Uterus (tissue), 3 donors: ENCODE measurements at regions not wholly inside any gene's neighbourhood (a gene's known extent, or its start where the extent isn't known, plus 50 kb on each side); places are given as distances from the start of the nearest gene placed in this dataset.

Source experiments
- DNase-seq, 2 donors: peaks; one replicate each; pipeline ENCODE4 v3.0.0-alpha.2; 2019 to 2020
- H3K27ac ChIP-seq, 2 donors: fragments of 200-600 bp; sonication (generic); 1 replicate in 1 of 2; 2 replicates in 1 of 2; pipeline ENCODE4 v1.5.1; 2016 to 2018
- H3K27me3 ChIP-seq, 2 donors: fragments of 200-600 bp; sonication (generic); one replicate each; pipeline ENCODE4 v1.5.1; 2018 to 2019; ENCODE audit warnings: control low read depth in 1 of 2
- H3K36me3 ChIP-seq, 2 donors: fragments of 200-600 bp; sonication (generic); one replicate each; pipeline ENCODE4 v1.5.1; 2019; ENCODE audit warnings: control low read depth in 1 of 2
- H3K4me1 ChIP-seq, 2 donors: fragments of 200-600 bp; sonication (generic); one replicate each; pipeline ENCODE4 v1.5.1; 2018 to 2019; ENCODE audit warnings: control low read depth in 1 of 2
- H3K4me3 ChIP-seq, 2 donors: fragments of 200-600 bp; sonication (generic); 1 replicate in 1 of 2; 2 replicates in 1 of 2; pipeline ENCODE4 v1.5.1; 2018 to 2019; ENCODE audit warnings: mild to moderate bottlenecking in 1 of 2
- H3K9me3 ChIP-seq, 2 donors: fragments of 200-600 bp; sonication (generic); one replicate each; pipeline ENCODE4 v1.5.1; 2019; ENCODE audit warnings: control low read depth in 1 of 2
- CTCF ChIP-seq, 4 experiments: fragments of 200-600 bp in 2 of 4; fragments of 450-650 bp in 2 of 4; sonication (generic) in 2 of 4; IDR thresholded peaks; one replicate each; pipeline ENCODE4 v1.5.1; 2016 to 2019; ENCODE audit warnings: antibody characterized with exemption in 4 of 4, mild to moderate bottlenecking in 2 of 4, moderate library complexity in 1 of 4
- POLR2A ChIP-seq, 2 donors: fragments of 450-650 bp; IDR thresholded peaks; one replicate each; pipeline ENCODE4 v1.6.1; 2016; ENCODE audit warnings: antibody characterized with exemption in 2 of 2, mild to moderate bottlenecking in 1 of 2, moderate library complexity in 1 of 2
- intact Hi-C: fragments of 100-400 bp; cut with DNase I; formaldehyde crosslinking; loops from one replicate; pipeline ENCODE4 v1.15.1; 2023; ENCODE audit warnings: low total_unique reads
- donor health status: DM: yes; HTN: yes; CAD: no.

GRCh38 chr5:57339521-57339920 lies 143.1 kb downstream of the ACTBL2 start:
- no peaks in the 10 kb centered on the region for H3K27me3 ChIP-seq
- H3K4me1 ChIP-seq: no peaks in the 10 kb centered on the region
- H3K36me3 ChIP-seq: no peaks in the 10 kb centered on the region
- H3K9me3 ChIP-seq: no peaks in the 10 kb centered on the region
- intact Hi-C loops: no loop called here
- H3K4me3 ChIP-seq: no peak overlapping the region
- TF ChIP-seq CTCF (IDR thresholded peaks at IDR 0.05): no peak
- no peak for DNase-seq
- no peak overlapping the region for H3K27ac ChIP-seq

- Histone ChIP-seq H3K27me3 (no peaks in the 10 kb centered on the region), H3K4me3 (no peak overlapping the region), H3K9me3 (no peaks in the 10 kb centered on the region), H3K4me1 (no peaks in the 10 kb centered on the region), H3K36me3 (no peaks in the 10 kb centered on the region), H3K27ac (no peak overlapping the region)
- no peak for TF ChIP-seq CTCF (IDR thresholded peaks at IDR 0.05)
- no peak for TF ChIP-seq POLR2A (IDR thresholded peaks at IDR 0.05)
- DNase-seq: no peak
- intact Hi-C loops: no loop called here
Observed at GRCh38 chr5:57338868-57339340, 143.7 kb downstream of the ACTBL2 start.

GRCh38 chr5:57338068-57338867 lies 144.3 kb downstream of the ACTBL2 start:
- intact Hi-C loops: no loop called here
- no peak for TF ChIP-seq POLR2A (IDR thresholded peaks at IDR 0.05)
- TF ChIP-seq CTCF (IDR thresholded peaks at IDR 0.05): no peak
- Histone ChIP-seq H3K9me3 (no peaks in the 10 kb centered on the region), H3K36me3 (no peaks in the 10 kb centered on the region), H3K27me3 (no peaks in the 10 kb centered on the region), H3K4me3 (no peak overlapping the region), H3K27ac (no peak overlapping the region), H3K4me1 (no peaks in the 10 kb centered on the region)
- DNase-seq: no peak

GRCh38 chr5:57335092-57335660 lies 147.4 kb downstream of the ACTBL2 start:
- intact Hi-C loops: no loop called here
- Histone ChIP-seq H3K27me3 (no peaks in the 10 kb centered on the region), H3K4me1 (no peaks in the 10 kb centered on the region), H3K36me3 (no peaks in the 10 kb centered on the region), H3K4me3 (no peak overlapping the region), H3K9me3 (no peaks in the 10 kb centered on the region), H3K27ac (no peak overlapping the region)
- DNase-seq: no peak
- TF ChIP-seq CTCF (IDR thresholded peaks at IDR 0.05) (no peak), POLR2A (IDR thresholded peaks at IDR 0.05) (no peak)

GRCh38 chr5:57334475-57334874 lies 148.1 kb downstream of the ACTBL2 start:
- no peak for DNase-seq
- Histone ChIP-seq H3K4me1 (no peaks in the 10 kb centered on the region), H3K36me3 (no peaks in the 10 kb centered on the region), H3K4me3 (no peak overlapping the region), H3K9me3 (no peaks in the 10 kb centered on the region), H3K27me3 (no peaks in the 10 kb centered on the region), H3K27ac (no peak overlapping the region)
- intact Hi-C loops: no loop called here
- TF ChIP-seq POLR2A (IDR thresholded peaks at IDR 0.05): no peak
- TF ChIP-seq CTCF (IDR thresholded peaks at IDR 0.05): no peak
